KMS-11 (cell line): ENCODE measurements at regions not wholly inside any gene's neighbourhood (a gene's known extent, or its start where the extent isn't known, plus 50 kb on each side); places are given as distances from the start of the nearest gene placed in this dataset.

Experiments used
- H2AFZ ChIP-seq: fragments of 200-600 bp; sonication (generic); 2 replicates; pipeline ENCODE4 v1.6.1; 2016; ENCODE audit warnings: antibody characterized with exemption, mixed run types, low read depth
- H3K27ac ChIP-seq: fragments of 200-600 bp; sonication (generic); 2 replicates; pipeline ENCODE4 v1.6.1; 2016; ENCODE audit warnings: mild to moderate bottlenecking, mixed run types
- H3K27me3 ChIP-seq: fragments of 200-600 bp; sonication (generic); 2 replicates; pipeline ENCODE4 v1.6.1; 2017; ENCODE audit warnings: mild to moderate bottlenecking, low read depth, mixed run types, moderate library complexity; ENCODE audit not compliant: insufficient read depth
- H3K36me3 ChIP-seq: fragments of 200-600 bp; sonication (generic); 2 replicates; pipeline ENCODE4 v1.6.1; 2017; ENCODE audit warnings: mild to moderate bottlenecking, mixed run types; ENCODE audit not compliant: insufficient read depth
- H3K4me1 ChIP-seq: fragments of 200-600 bp; sonication (generic); 2 replicates; pipeline ENCODE4 v1.6.1; 2016; ENCODE audit warnings: mild to moderate bottlenecking, low read depth, mixed run types; ENCODE audit not compliant: poor library complexity, severe bottlenecking
- H3K4me2 ChIP-seq: fragments of 200-600 bp; sonication (generic); 2 replicates; pipeline ENCODE4 v1.7.0; 2016; ENCODE audit warnings: mild to moderate bottlenecking, mixed run types
- H3K4me3 ChIP-seq: fragments of 200-600 bp; sonication (generic); IDR thresholded peaks from 2 replicates; pipeline ENCODE4 v1.6.1; 2017; ENCODE audit warnings: low read depth, low read length, mixed read lengths; ENCODE audit not compliant: insufficient read depth
- H3K79me2 ChIP-seq: fragments of 200-600 bp; sonication (generic); 2 replicates; pipeline ENCODE4 v1.6.1; 2016; ENCODE audit warnings: low read depth, mixed run types; ENCODE audit not compliant: insufficient read depth
- H3K9ac ChIP-seq: fragments of 200-600 bp; sonication (generic); 2 replicates; pipeline ENCODE4 v1.6.1; 2016; ENCODE audit warnings: mild to moderate bottlenecking, mixed run types
- H4K20me1 ChIP-seq: fragments of 200-600 bp; sonication (generic); 2 replicates; pipeline ENCODE4 v1.6.1; 2016; ENCODE audit warnings: mild to moderate bottlenecking, mixed run types; ENCODE audit not compliant: insufficient read depth
- CTCF ChIP-seq: fragments of 200-600 bp; sonication (generic); conservative IDR thresholded peaks from 2 replicates; pipeline ENCODE4 v1.6.1; 2017; ENCODE audit warnings: low read depth, mild to moderate bottlenecking, antibody characterized with exemption, low read length, moderate library complexity, mixed read lengths

DNA sequence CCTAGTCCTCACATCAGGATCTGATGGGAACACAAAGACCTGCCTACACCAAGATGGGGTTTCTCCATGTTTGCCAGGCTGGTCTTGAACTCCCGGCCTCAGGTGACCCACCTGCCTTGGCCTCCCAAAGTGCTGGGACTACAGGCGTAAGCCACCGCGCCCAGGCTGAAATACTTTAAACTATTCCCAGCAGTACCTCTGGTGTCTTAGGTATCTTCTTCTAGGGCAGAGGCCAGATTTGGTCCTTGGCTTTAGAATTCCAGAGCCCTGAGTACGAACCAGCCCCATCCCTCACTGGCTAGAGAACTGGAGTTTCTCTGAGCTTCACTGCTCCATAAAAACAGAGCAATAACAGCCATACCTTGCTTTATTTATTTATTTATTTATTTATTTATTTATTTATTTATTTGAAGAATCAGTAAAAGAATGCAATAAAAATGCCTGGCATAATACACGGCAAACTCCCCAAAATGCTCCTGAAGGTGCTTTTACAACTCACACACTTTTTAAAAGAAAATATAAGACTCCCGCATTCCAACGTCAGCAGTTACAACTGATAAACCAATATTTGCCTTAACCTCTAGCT lies 312.1 kb downstream of the TFAP2C start:
- no peaks in the 10 kb centered on the region for H3K27me3 ChIP-seq
- H3K4me3 ChIP-seq, result no peak overlapping the region
- no peak overlapping the region for H2AFZ ChIP-seq
- H3K4me2 ChIP-seq, result no peak overlapping the region
- no peaks in the 10 kb centered on the region for H4K20me1 ChIP-seq
- no peak overlapping the region for H3K27ac ChIP-seq
- no peak for TF ChIP-seq CTCF
- H3K36me3 ChIP-seq, result no peaks in the 10 kb centered on the region
- no peaks in the 10 kb centered on the region for H3K4me1 ChIP-seq
- H3K79me2 ChIP-seq, result no peaks in the 10 kb centered on the region
- H3K9ac ChIP-seq, result no peak overlapping the region

GRCh38 chr20:56943946-56944945 lies 315.1 kb downstream of the TFAP2C start:
- H2AFZ ChIP-seq, result no peak overlapping the region
- H4K20me1 ChIP-seq, result no peaks in the 10 kb centered on the region
- no peak overlapping the region for H3K9ac ChIP-seq
- no peaks in the 10 kb centered on the region for H3K27me3 ChIP-seq
- TF ChIP-seq CTCF, result no peak
- H3K4me2 ChIP-seq, result no peak overlapping the region
- no peak overlapping the region for H3K27ac ChIP-seq
- no peaks in the 10 kb centered on the region for H3K4me1 ChIP-seq
- no peaks in the 10 kb centered on the region for H3K79me2 ChIP-seq
- no peak overlapping the region for H3K4me3 ChIP-seq
- no peaks in the 10 kb centered on the region for H3K36me3 ChIP-seq

GRCh38 chr20:56945057-56945456 lies 316.0 kb downstream of the TFAP2C start:
- TF ChIP-seq CTCF, result no peak
- Histone ChIP-seq H3K79me2 (no peaks in the 10 kb centered on the region), H3K4me3 (no peak overlapping the region), H2AFZ (no peak overlapping the region), H3K27me3 (no peaks in the 10 kb centered on the region), H3K4me1 (no peaks in the 10 kb centered on the region), H3K27ac (no peak overlapping the region), H4K20me1 (no peaks in the 10 kb centered on the region), H3K9ac (no peak overlapping the region), H3K36me3 (no peaks in the 10 kb centered on the region), H3K4me2 (no peak overlapping the region)

DNA sequence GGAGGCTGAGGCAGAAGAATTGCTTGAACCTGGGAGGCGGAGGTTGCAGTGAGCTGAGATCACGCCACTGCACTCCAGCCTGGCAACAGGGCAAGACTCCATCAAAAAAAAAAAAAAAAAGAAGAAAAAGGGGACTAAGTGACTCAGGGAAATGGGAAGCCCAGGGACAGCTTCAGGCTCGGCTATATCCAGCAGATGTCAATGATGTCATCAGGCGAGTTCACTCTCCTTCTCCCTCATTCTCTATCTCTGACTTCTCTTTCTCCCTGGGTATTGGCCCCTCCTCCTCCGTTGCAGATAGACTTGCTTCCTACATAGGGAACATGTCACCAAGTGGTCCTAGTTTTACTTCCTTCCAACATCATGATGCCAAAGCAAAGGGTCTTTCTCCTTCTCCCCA lies 316.8 kb downstream of the TFAP2C start:
- Histone ChIP-seq H3K27me3 (no peaks in the 10 kb centered on the region), H3K27ac (no peak overlapping the region), H3K4me2 (no peak overlapping the region), H3K9ac (no peak overlapping the region), H3K79me2 (no peaks in the 10 kb centered on the region), H3K4me1 (no peaks in the 10 kb centered on the region), H4K20me1 (no peaks in the 10 kb centered on the region), H3K36me3 (no peaks in the 10 kb centered on the region), H2AFZ (no peak overlapping the region), H3K4me3 (no peak overlapping the region)
- no peak for TF ChIP-seq CTCF
